RWPE2 (cell line): ENCODE measurements at regions not wholly inside any gene's neighbourhood (a gene's known extent, or its start where the extent isn't known, plus 50 kb on each side); places are given as distances from the start of the nearest gene placed in this dataset.

Source experiments
- ATAC-seq: fragments of 200-7000 bp; cut with Tn5 transposase; 3 replicates; pipeline ENCODE4 v1.9.1; 2021; ENCODE audit warnings: low read depth
- DNase-seq: peaks from one replicate; pipeline ENCODE4 v3.0.0-alpha.2; 2020; ENCODE audit warnings: low spot score
- H3K27ac ChIP-seq: fragments of 450-650 bp; 2 replicates; pipeline ENCODE4 v1.5.1; 2017; ENCODE audit warnings: mild to moderate bottlenecking; ENCODE audit not compliant: poor library complexity, severe bottlenecking
- H3K27me3 ChIP-seq: fragments of 250-450 bp; sonication (Bioruptor Pico); 2 replicates; pipeline ENCODE4 v1.5.1; 2021; ENCODE audit warnings: mild to moderate bottlenecking, moderate library complexity; ENCODE audit not compliant: insufficient read depth, poor library complexity, severe bottlenecking
- H3K36me3 ChIP-seq: fragments of 250-450 bp; sonication (Bioruptor Pico); 2 replicates; pipeline ENCODE4 v1.5.1; 2020; ENCODE audit warnings: low read depth, mild to moderate bottlenecking, moderate library complexity
- H3K4me1 ChIP-seq: fragments of 250-450 bp; sonication (Bioruptor Pico); 2 replicates; pipeline ENCODE4 v1.5.1; 2021; ENCODE audit warnings: mild to moderate bottlenecking, moderate library complexity; ENCODE audit not compliant: insufficient read depth, poor library complexity, severe bottlenecking
- H3K4me3 ChIP-seq: fragments of 250-450 bp; sonication (Bioruptor Pico); 2 replicates; pipeline ENCODE4 v1.5.1; 2021; ENCODE audit warnings: mild to moderate bottlenecking, moderate library complexity; ENCODE audit not compliant: severe bottlenecking
- H3K9me3 ChIP-seq: fragments of 250-450 bp; sonication (Bioruptor Pico); 2 replicates; pipeline ENCODE4 v1.5.1; 2021; ENCODE audit warnings: mild to moderate bottlenecking, moderate library complexity; ENCODE audit not compliant: severe bottlenecking
- TF ChIP-seq, protein P1 (sequence below): fragments of 450-650 bp; IDR thresholded peaks from one replicate; pipeline ENCODE4 v1.5.1; 2017; ENCODE audit warnings: mild to moderate bottlenecking, moderate library complexity; ENCODE audit not compliant: poor library complexity, severe bottlenecking

DNA sequence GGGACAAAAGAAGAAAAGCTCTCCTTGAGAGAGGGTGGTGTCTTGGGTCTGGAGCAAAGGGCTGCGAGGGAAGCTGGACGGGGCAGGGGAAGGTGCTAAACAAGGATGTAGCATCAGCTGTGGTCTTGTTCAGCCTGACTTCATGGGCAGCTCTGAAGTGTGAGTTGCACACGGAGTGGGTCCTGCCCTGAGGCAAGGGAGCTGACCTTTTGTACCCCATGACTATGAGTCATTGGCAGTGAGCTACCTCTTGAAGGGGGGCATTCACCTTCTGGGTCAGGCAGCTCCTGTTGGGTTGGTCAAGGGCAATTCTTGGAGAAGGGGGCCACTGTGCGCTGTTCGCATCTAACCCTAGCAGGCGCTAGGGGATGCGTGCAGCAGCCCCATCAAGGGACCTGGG lies 151.8 kb downstream of the SMIM20 start:
- H3K4me1 ChIP-seq, result peaks cover 4% of the 10 kb centered on the region
- no peak overlapping the region for H3K4me3 ChIP-seq
- DNase-seq, result no peak
- H3K27ac ChIP-seq, result no peak overlapping the region
- no peaks in the 10 kb centered on the region for H3K27me3 ChIP-seq
- TF ChIP-seq, protein P1, sequence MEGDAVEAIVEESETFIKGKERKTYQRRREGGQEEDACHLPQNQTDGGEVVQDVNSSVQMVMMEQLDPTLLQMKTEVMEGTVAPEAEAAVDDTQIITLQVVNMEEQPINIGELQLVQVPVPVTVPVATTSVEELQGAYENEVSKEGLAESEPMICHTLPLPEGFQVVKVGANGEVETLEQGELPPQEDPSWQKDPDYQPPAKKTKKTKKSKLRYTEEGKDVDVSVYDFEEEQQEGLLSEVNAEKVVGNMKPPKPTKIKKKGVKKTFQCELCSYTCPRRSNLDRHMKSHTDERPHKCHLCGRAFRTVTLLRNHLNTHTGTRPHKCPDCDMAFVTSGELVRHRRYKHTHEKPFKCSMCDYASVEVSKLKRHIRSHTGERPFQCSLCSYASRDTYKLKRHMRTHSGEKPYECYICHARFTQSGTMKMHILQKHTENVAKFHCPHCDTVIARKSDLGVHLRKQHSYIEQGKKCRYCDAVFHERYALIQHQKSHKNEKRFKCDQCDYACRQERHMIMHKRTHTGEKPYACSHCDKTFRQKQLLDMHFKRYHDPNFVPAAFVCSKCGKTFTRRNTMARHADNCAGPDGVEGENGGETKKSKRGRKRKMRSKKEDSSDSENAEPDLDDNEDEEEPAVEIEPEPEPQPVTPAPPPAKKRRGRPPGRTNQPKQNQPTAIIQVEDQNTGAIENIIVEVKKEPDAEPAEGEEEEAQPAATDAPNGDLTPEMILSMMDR, result no peak
- ATAC-seq, result peak; percentile 24; the same call in 1 of the 3 replicates
- H3K9me3 ChIP-seq, result no peaks in the 10 kb centered on the region
- no peaks in the 10 kb centered on the region for H3K36me3 ChIP-seq

DNA sequence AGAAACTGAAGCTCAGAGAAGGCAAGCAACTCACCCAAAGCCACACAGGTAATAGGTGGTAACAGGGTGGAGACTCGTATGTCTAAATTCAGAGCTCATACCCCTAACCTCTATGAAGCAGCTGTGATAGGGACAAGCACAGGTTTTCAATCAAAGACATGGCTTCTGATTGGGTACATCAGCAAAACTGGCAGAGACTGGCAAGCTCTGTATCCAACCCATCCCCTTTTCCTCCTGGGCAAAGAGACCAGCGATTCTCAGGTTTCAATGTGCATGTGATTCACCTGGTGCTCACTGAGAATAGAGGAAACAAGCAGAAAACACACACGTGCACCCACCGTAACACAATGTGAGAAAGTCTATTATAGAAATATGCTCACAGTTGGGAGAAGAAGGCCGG lies 153.0 kb downstream of the SMIM20 start:
- TF ChIP-seq, protein P1, result no peak
- no peaks in the 10 kb centered on the region for H3K36me3 ChIP-seq
- DNase-seq, result no peak
- peak; percentile 82 for ATAC-seq
- peaks cover 4% of the 10 kb centered on the region for H3K4me1 ChIP-seq
- H3K27me3 ChIP-seq, result no peaks in the 10 kb centered on the region
- no peak overlapping the region for H3K27ac ChIP-seq
- no peaks in the 10 kb centered on the region for H3K9me3 ChIP-seq
- H3K4me3 ChIP-seq, result no peak overlapping the region

DNA sequence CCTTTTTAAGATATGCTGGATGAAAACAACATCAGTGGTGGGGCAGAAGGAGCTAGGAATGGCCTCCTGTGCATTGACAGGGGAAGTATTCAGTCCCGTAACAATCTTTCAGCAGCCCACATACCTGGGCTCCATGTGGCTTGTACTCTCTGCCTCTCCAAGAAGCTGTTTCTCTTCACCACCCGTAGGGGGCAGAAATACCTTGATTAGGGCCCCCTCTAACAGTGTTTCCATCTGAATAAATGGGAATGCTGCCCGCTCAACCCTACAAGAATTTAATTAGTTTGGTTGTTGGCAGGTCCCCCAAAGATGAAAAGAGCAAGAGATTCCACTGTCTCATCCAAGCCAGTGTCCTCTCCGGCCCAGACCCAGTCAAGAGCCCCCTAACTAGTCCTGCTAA lies 155.2 kb downstream of the SMIM20 start:
- Histone ChIP-seq H3K27ac (no peak overlapping the region), H3K9me3 (no peaks in the 10 kb centered on the region), H3K4me3 (no peak overlapping the region), H3K36me3 (no peaks in the 10 kb centered on the region), H3K27me3 (no peaks in the 10 kb centered on the region), H3K4me1 (peaks cover 4% of the 10 kb centered on the region)
- ATAC-seq (peak; percentile 48; the same call in 1 of the 3 replicates), DNase-seq (no peak)
- TF ChIP-seq, protein P1, result peak; percentile 12

DNA sequence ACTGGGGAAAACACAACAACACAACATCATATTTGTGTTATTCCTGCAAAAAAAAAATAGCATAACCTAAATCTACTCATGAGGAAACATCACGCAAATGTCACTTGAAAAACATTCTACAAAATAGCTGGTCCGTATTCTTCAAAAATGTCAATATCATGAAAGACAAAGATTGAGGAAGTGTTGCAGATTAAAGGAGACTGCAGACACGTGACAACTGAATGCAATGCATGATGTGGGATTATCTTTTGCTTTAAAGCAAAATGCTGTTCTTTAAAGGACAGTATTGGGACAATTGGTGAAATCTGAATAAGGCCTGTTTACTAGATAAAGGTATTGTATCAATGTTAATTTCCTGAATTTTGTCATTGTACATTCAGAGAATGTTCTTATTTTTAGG lies 157.7 kb downstream of the SMIM20 start:
- Histone ChIP-seq H3K4me3 (no peak overlapping the region), H3K27me3 (no peaks in the 10 kb centered on the region), H3K4me1 (peaks cover 20% of the 10 kb centered on the region), H3K27ac (no peak overlapping the region), H3K36me3 (no peaks in the 10 kb centered on the region), H3K9me3 (no peaks in the 10 kb centered on the region)
- TF ChIP-seq, protein P1, result no peak
- DNase-seq, result no peak
- ATAC-seq, result no peak

DNA sequence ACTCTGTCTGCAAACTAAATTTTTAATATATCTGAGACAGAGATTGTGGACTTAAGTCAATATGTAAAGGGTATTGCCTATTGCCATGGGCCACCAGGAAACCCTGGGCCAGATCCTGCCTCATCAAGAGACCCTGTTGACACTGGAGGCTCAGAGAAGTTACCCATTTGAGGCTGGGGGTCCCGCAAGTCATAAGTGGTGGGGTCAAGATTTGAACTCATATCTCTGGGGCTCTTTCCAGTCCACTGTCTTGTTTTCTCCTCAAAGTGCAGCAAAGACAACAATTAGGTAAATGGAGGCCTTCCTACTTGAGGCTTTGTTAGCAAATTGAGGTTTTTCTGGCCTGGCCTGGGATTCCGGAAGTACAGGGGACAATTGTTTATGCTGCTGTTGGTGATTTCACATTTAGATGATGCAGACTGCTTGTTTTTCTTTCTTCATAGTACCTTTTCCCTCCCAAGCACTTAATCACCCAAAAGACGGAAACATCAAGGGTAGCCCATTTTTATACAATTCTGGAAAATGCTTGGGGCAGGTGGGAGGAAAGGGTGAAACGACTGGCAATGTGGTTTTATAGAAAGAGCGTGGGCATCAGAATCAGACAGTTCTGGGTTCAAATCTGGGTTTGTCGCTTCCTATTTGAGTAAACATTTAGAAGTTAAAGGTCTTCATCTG lies 160.0 kb downstream of the SMIM20 start:
- Histone ChIP-seq H3K4me3 (no peak overlapping the region), H3K27ac (no peak overlapping the region), H3K9me3 (no peaks in the 10 kb centered on the region), H3K36me3 (no peaks in the 10 kb centered on the region), H3K4me1 (peaks cover 18% of the 10 kb centered on the region), H3K27me3 (no peaks in the 10 kb centered on the region)
- ATAC-seq (no peak), DNase-seq (no peak)
- TF ChIP-seq, protein P1, result no peak
